HAP-1 (cell line): ENCODE measurements at regions not wholly inside any gene's neighbourhood (a gene's known extent, or its start where the extent isn't known, plus 50 kb on each side); places are given as distances from the start of the nearest gene placed in this dataset.

ENCODE experiments used
- DNase-seq, 2 experiments: peaks; one replicate each; pipeline ENCODE4 v3.0.0-alpha.2; 2016 to 2020; ENCODE audit warnings: low spot score in 2 of 2
- H3K27me3 ChIP-seq: fragments of 250-450 bp; sonication (Bioruptor Pico); 2 replicates; pipeline ENCODE4 v1.5.1; 2020; ENCODE audit warnings: low read depth, mild to moderate bottlenecking, moderate library complexity
- H3K36me3 ChIP-seq: fragments of 250-450 bp; sonication (Bioruptor Pico); replicated peaks from 2 replicates; pipeline ENCODE4 v1.5.1; 2020; ENCODE audit warnings: mild to moderate bottlenecking
- H3K4me1 ChIP-seq: fragments of 250-450 bp; sonication (Bioruptor Pico); 2 replicates; pipeline ENCODE4 v1.5.1; 2020; ENCODE audit warnings: mild to moderate bottlenecking
- H3K4me3 ChIP-seq: fragments of 250-450 bp; sonication (Bioruptor Pico); 2 replicates; pipeline ENCODE4 v1.5.1; 2020; ENCODE audit warnings: mild to moderate bottlenecking, moderate library complexity
- H3K9me3 ChIP-seq: fragments of 250-450 bp; sonication (Bioruptor Pico); 2 replicates; pipeline ENCODE4 v1.5.1; 2020; ENCODE audit warnings: mild to moderate bottlenecking, moderate library complexity
- in situ Hi-C: fragments of 300-500 bp; cut with MboI; formaldehyde crosslinking; loops from 3 replicates; pipeline ENCODE4 v1.14.3; 2020; ENCODE audit warnings: low sequenced_read_pairs, inconsistent platforms, mixed read lengths

- DNase-seq: peak; percentile 36 to 46
- in situ Hi-C loops: no loop called here
- no peaks in the 10 kb centered on the region for H3K9me3 ChIP-seq
- no peaks in the 10 kb centered on the region for H3K36me3 ChIP-seq
- H3K4me1 ChIP-seq: peaks cover 8% of the 10 kb centered on the region
- no peak overlapping the region for H3K4me3 ChIP-seq
- H3K27me3 ChIP-seq: no peaks in the 10 kb centered on the region; the same call in 1 of the 2 replicates
These were observed 185.5 kb upstream of the RALGAPA2 start for GRCh38 chr20:20897922-20898321.

DNA sequence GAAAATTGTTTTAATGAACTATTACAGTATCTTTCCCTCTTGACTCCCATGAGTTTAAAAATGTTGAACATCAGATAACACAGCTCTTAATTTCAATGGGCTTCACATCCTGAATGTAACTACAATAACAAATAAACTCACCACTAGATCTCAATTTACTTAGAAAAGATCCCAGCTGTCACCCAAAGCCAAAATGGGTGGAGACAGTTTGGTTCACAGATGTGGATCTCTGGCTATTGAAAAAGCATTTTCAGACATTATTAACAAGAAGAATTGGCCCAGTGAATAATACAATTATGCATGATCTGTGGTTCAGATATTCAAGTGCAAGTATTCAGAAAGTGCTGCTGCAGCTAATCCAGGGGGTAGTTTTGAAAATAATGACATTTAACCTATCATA is 184.7 kb upstream of the RALGAPA2 start:
- peaks cover 8% of the 10 kb centered on the region for H3K4me1 ChIP-seq
- peak in 1 of 2 experiments; percentile 11 for DNase-seq
- in situ Hi-C loops: no loop called here
- no peak overlapping the region for H3K4me3 ChIP-seq
- no peaks in the 10 kb centered on the region for H3K9me3 ChIP-seq
- no peaks in the 10 kb centered on the region for H3K36me3 ChIP-seq
- no peaks in the 10 kb centered on the region; the same call in 1 of the 2 replicates for H3K27me3 ChIP-seq

DNA sequence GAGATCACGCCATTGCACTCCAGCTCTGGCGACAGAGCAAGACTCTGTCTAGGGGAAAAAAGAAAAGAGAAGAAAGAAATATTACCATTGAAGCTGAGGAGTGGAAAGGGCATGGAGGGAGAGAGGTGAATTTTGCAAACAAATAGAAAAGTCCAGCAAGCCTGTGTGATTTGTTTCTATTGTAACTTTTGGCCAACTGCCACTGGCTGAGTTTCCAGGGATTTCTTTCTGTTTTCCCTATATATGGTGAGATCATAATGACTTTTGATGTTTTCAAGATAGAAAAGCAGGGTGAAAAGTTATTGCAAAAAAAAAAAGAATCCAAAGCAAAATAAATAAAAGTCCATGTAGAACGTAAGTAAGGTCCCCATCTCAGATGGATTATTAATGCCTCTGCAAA is 184.2 kb upstream of the RALGAPA2 start:
- no peaks in the 10 kb centered on the region for H3K9me3 ChIP-seq
- no peak for DNase-seq
- H3K4me3 ChIP-seq: no peak overlapping the region
- H3K27me3 ChIP-seq: no peaks in the 10 kb centered on the region; the same call in 1 of the 2 replicates
- H3K4me1 ChIP-seq: peaks cover 8% of the 10 kb centered on the region
- in situ Hi-C loops: no loop called here
- H3K36me3 ChIP-seq: no peaks in the 10 kb centered on the region

DNA sequence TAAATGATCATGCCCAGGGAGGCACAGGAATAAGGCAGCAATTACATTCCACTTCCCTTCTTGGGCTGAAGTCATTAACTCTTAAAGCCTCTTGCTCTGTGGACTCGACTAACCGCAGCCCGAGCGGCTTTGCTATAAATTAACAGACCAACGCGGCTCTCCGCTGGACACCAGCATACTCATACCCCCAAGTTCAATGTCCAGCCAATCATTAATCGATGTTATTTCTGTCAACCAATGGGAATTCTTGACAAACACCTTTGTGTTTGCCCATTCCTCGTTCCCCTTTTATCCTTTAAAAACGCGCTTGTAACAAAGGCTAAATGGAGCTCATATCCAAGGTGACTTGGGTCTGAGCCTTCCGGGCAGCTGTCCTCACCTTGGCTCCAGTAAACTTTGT is 183.1 kb upstream of the RALGAPA2 start:
- in situ Hi-C loops: no loop called here
- Histone ChIP-seq H3K27me3 (no peaks in the 10 kb centered on the region; the same call in 1 of the 2 replicates), H3K4me1 (peaks cover 8% of the 10 kb centered on the region), H3K9me3 (no peaks in the 10 kb centered on the region), H3K4me3 (no peak overlapping the region), H3K36me3 (no peaks in the 10 kb centered on the region)
- no peak for DNase-seq

DNA sequence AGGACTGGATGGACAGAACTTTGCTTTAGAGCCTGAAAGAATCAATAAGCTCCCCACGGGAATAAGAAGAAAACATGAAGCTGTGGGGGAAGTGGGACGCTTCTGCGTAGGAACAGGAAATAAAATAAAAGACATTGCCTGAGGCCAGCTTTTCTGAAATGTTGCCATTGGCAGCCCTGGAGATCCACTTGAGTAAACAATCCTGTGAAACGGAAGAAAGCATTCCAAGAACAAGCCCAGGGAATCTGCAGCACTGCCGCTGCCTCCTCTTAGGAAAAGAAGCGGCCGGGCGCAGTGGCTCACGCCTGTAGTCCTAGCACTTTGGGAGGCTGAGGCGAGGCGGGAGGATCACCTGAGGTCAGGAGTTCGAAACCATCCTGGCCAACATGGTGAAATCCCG is 182.3 kb upstream of the RALGAPA2 start:
- Histone ChIP-seq H3K9me3 (no peaks in the 10 kb centered on the region), H3K4me1 (peaks cover 8% of the 10 kb centered on the region), H3K27me3 (no peaks in the 10 kb centered on the region; the same call in 1 of the 2 replicates), H3K4me3 (no peak overlapping the region), H3K36me3 (no peaks in the 10 kb centered on the region)
- DNase-seq: no peak
- in situ Hi-C loops: no loop called here

GRCh38 chr20:20894280-20894679 is 181.8 kb upstream of the RALGAPA2 start:
- no peak for DNase-seq
- H3K9me3 ChIP-seq: no peaks in the 10 kb centered on the region
- no peaks in the 10 kb centered on the region for H3K36me3 ChIP-seq
- no peak overlapping the region for H3K4me3 ChIP-seq
- in situ Hi-C loops: no loop called here
- no peaks in the 10 kb centered on the region; the same call in 1 of the 2 replicates for H3K27me3 ChIP-seq
- peaks cover 8% of the 10 kb centered on the region for H3K4me1 ChIP-seq

DNA sequence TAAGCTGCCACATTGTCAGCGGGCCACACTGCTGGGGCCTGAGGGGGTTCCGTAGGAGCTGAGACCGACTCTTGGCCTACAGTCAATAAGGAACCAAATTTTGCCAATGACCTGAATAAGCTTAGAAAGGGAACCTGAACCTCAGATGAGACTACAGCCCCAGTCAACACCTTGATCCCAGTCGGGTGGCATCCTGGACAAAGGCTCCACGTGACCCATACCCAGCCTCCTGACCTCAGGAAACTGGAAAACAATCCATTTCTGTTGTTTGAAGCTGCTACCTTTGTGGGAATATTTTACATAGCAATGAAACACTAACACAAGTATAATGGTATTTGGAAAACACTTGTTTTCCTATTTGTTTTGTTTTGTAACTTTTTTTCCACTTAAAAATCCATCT is 179.9 kb upstream of the RALGAPA2 start:
- no peak for DNase-seq
- in situ Hi-C loops: no loop called here
- H3K4me3 ChIP-seq: no peak overlapping the region
- peaks cover 2% of the 10 kb centered on the region; the same call in 1 of the 2 replicates for H3K4me1 ChIP-seq
- H3K9me3 ChIP-seq: no peaks in the 10 kb centered on the region
- no peaks in the 10 kb centered on the region; the same call in 1 of the 2 replicates for H3K27me3 ChIP-seq
- H3K36me3 ChIP-seq: no peaks in the 10 kb centered on the region

DNA sequence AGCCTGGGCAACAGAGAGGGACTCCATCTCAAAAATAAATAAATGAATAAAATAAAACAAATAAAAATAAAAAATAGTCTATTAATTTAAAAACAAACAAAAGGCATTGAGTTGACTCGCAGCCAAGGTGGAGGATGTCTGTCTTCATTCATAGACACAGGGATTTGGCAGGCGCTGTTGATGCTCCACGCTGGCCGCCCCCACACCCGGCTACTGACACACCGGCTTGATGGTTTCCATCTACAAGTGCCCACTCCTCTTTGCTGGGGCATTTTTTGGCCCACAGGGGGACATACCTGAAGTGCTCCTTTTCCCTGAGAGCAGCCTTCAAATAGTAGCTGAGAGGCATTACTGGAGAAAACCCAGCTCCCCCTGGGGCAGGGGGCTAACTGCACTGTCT is 178.3 kb upstream of the RALGAPA2 start:
- Histone ChIP-seq H3K9me3 (no peaks in the 10 kb centered on the region), H3K27me3 (no peaks in the 10 kb centered on the region; the same call in 1 of the 2 replicates), H3K36me3 (no peaks in the 10 kb centered on the region), H3K4me1 (no peaks in the 10 kb centered on the region), H3K4me3 (no peak overlapping the region)
- no peak for DNase-seq
- in situ Hi-C loops: no loop called here

DNA sequence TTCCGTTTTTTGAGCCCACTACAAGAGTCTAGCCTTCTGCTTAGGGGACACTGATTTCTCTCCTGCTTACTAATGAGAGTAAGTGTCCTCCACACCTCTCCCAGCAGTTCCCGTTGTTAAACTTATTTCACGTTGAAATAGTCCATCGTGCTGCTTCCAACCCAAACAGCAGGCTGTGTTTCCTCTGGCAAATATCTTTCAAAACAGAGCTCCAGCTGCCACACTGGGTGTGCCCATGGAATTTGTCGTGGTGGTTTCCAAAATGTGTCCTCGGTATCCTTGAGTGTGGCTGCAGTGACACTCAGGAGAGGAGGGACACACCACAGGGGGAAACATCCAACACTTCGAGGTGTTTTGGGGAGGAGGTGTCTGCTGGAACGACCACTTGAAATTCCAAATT is 176.5 kb upstream of the RALGAPA2 start:
- H3K9me3 ChIP-seq: no peaks in the 10 kb centered on the region
- no peak for DNase-seq
- H3K4me3 ChIP-seq: no peak overlapping the region
- H3K36me3 ChIP-seq: no peaks in the 10 kb centered on the region
- no peaks in the 10 kb centered on the region for H3K4me1 ChIP-seq
- in situ Hi-C loops: no loop called here
- no peaks in the 10 kb centered on the region; the same call in 1 of the 2 replicates for H3K27me3 ChIP-seq

- in situ Hi-C loops: no loop called here
- Histone ChIP-seq H3K9me3 (no peaks in the 10 kb centered on the region), H3K27me3 (no peaks in the 10 kb centered on the region; the same call in 1 of the 2 replicates), H3K4me3 (no peak overlapping the region), H3K4me1 (no peaks in the 10 kb centered on the region), H3K36me3 (no peaks in the 10 kb centered on the region)
- DNase-seq: peak; percentile 32 to 44
These were observed 175.8 kb upstream of the RALGAPA2 start for GRCh38 chr20:20888266-20888656.

- Histone ChIP-seq H3K9me3 (no peaks in the 10 kb centered on the region), H3K36me3 (no peaks in the 10 kb centered on the region), H3K4me3 (no peak overlapping the region), H3K27me3 (no peaks in the 10 kb centered on the region), H3K4me1 (no peaks in the 10 kb centered on the region)
- DNase-seq: peak in 1 of 2 experiments; percentile 54
- in situ Hi-C loops: no loop called here
These were observed 175.3 kb upstream of the RALGAPA2 start for GRCh38 chr20:20887593-20888265.

DNA sequence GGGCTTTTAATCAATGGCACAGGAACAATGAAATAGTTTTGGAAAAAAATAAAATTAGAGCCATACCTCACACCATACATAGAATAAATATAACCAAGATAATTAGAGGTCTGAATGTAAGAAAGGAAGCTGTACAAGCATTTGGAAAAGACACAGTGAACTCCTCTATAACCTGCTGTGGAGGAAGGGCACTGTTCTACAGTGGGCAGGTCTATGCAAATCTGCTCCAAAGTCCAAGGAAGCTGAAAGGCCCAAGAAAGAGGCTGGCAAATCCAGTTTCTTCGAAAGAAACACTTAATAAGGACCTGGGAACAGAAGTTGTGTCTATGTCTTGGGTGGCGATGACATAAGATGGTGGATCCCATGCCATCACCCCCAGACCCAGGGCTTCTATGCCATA is 169.4 kb upstream of the RALGAPA2 start:
- in situ Hi-C loops: no loop called here

DNA sequence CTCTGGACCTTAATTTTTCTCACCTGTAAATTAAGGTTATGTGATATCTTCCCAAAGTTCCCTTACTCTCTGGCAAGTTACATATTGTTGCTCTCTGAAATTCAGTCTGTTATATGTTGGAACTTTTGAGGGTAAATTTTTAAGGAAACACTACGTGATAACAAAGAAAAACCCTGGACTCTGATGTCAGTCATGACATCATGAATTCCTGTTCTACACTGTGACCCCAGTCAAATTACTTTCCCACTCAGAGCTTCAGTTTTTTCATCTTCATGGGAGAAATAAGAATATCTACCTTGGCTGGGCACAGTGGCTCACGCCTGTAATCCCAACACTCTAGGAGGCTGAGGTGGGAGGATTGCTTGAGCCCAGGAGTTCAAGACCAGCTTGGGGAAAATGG is 164.6 kb upstream of the RALGAPA2 start:
- no peak for DNase-seq
- in situ Hi-C loops: no loop called here

More for the DNA sequence above, 169.4 kb upstream of the RALGAPA2 start:
- Histone ChIP-seq H3K9me3 (no peaks in the 10 kb centered on the region), H3K4me3 (no peak overlapping the region), H3K27me3 (peaks cover under 1% of the 10 kb centered on the region; the same call in 1 of the 2 replicates), H3K4me1 (no peaks in the 10 kb centered on the region), H3K36me3 (no peaks in the 10 kb centered on the region)
- DNase-seq: no peak

DNA sequence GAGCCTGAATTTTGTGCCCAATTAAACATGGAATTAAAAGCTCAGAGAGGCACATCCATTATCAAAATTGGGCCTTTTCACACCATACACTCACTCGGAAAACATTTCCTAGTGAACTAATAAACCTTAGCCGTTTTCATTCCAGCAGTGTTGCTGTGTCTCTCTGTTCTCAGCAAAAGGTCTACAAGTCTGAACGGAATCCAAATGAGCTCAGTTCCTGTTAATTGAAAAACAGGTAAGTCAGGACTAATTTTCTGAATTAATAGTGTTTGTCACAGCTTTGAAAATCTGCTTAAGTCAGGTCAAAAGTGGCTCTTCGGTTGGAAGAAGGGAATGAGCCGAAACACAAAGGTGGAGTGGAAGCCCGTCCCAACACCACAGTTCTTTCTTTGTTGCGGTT is 163.3 kb upstream of the RALGAPA2 start:
- no peaks in the 10 kb centered on the region for H3K9me3 ChIP-seq
- peaks cover 9% of the 10 kb centered on the region for H3K27me3 ChIP-seq
- no peak overlapping the region for H3K4me3 ChIP-seq
- H3K36me3 ChIP-seq: no peaks in the 10 kb centered on the region
- no peak for DNase-seq
- H3K4me1 ChIP-seq: no peaks in the 10 kb centered on the region
- in situ Hi-C loops: no loop called here

More for the DNA sequence above, 164.6 kb upstream of the RALGAPA2 start:
- H3K9me3 ChIP-seq: no peaks in the 10 kb centered on the region
- H3K36me3 ChIP-seq: no peaks in the 10 kb centered on the region
- no peak overlapping the region for H3K4me3 ChIP-seq
- H3K27me3 ChIP-seq: peaks cover 9% of the 10 kb centered on the region
- H3K4me1 ChIP-seq: no peaks in the 10 kb centered on the region
